ENCODE measurements at regions not wholly inside any gene's neighbourhood (a gene's known extent, or its start where the extent isn't known, plus 50 kb on each side); places are given as distances from the start of the nearest gene placed in this dataset.

GRCh38 chr20:17137692-17138091 is 89.1 kb upstream of the PCSK2 start:
- no peak for DNase-seq

GRCh38 chr20:17138237-17138636 is 88.6 kb upstream of the PCSK2 start:
- DNase-seq = no peak

- no peak for DNase-seq
Measured at GRCh38 chr20:17140894-17141293, 85.9 kb upstream of the PCSK2 start.

GRCh38 chr20:17141568-17141967 is 85.3 kb upstream of the PCSK2 start:
- DNase-seq = no peak

GRCh38 chr20:17142666-17143065 is 84.2 kb upstream of the PCSK2 start:
- DNase-seq = no peak

GRCh38 chr20:17150858-17151257 is 76.0 kb upstream of the PCSK2 start:
- no peak for DNase-seq

- no peak for DNase-seq
Measured at GRCh38 chr20:17155401-17155800, 71.4 kb upstream of the PCSK2 start.

GRCh38 chr20:17158701-17159100 is 68.1 kb upstream of the PCSK2 start:
- no peak for DNase-seq

GRCh38 chr20:17161673-17162481 is 65.0 kb upstream of the PCSK2 start:
- DNase-seq = no peak

GRCh38 chr20:17168026-17168612 is 58.7 kb upstream of the PCSK2 start:
- DNase-seq = no peak

- no peak for DNase-seq
Measured at GRCh38 chr20:17169585-17170136, 57.2 kb upstream of the PCSK2 start.

- DNase-seq = no peak
Measured at GRCh38 chr20:17171746-17172280, 55.0 kb upstream of the PCSK2 start.

GRCh38 chr20:17172836-17173516 is 53.9 kb upstream of the PCSK2 start:
- DNase-seq = no peak
